ENCODE measurements at regions not wholly inside any gene's neighbourhood (a gene's known extent, or its start where the extent isn't known, plus 50 kb on each side); places are given as distances from the start of the nearest gene placed in this dataset.
"Not testable (repeated sequence)": the region's sequence is repeated elsewhere in the genome, so short reads cannot be mapped to it uniquely, and the experiment has no call there.

- TF ChIP-seq CTCF (IDR thresholded peaks at IDR 0.05) (no peak), POLR2AphosphoS5 (IDR thresholded peaks at IDR 0.05) (no peak), POLR2A (IDR thresholded peaks at IDR 0.05) (no peak)
- no peak overlapping the region for H3K27ac ChIP-seq
- intact Hi-C loops (cut with DNase I), result no loop called here
- no peak for DNase-seq (ENCODE audit: low spot score)
- H3K9me3 ChIP-seq, result no peaks in the 10 kb centered on the region
- H3K4me3 ChIP-seq, result no peak overlapping the region
- H3K36me3 ChIP-seq, result no peaks in the 10 kb centered on the region
- H3K4me1 ChIP-seq (replicated peaks), result no peaks in the 10 kb centered on the region
- H3K27me3 ChIP-seq (replicated peaks; ENCODE audit: insufficient read depth), result no peaks in the 10 kb centered on the region
- 95% methylated on average over 1 of the region's 1 CpG for WGBS
These were observed 757.7 kb upstream of the SEMA6A start for GRCh38 chr5:117332341-117332740.

GRCh38 chr5:117327511-117327910, 752.9 kb upstream of the SEMA6A start:
- no peaks in the 10 kb centered on the region for H3K9me3 ChIP-seq
- no peaks in the 10 kb centered on the region for H3K27me3 ChIP-seq (replicated peaks; ENCODE audit: insufficient read depth)
- H3K4me1 ChIP-seq (replicated peaks), result no peaks in the 10 kb centered on the region
- WGBS, result 91% methylated on average over 1 of the region's 1 CpG
- H3K4me3 ChIP-seq, result no peak overlapping the region
- no peak for TF ChIP-seq CTCF (IDR thresholded peaks at IDR 0.05)
- TF ChIP-seq POLR2AphosphoS5 (IDR thresholded peaks at IDR 0.05), result no peak
- no peak for DNase-seq (ENCODE audit: low spot score)
- H3K27ac ChIP-seq, result no peak overlapping the region
- intact Hi-C loops (cut with DNase I), result no loop called here
- H3K36me3 ChIP-seq, result no peaks in the 10 kb centered on the region

- TF ChIP-seq POLR2A (IDR thresholded peaks at IDR 0.05) (no peak), CTCF (IDR thresholded peaks at IDR 0.05) (no peak), POLR2AphosphoS5 (IDR thresholded peaks at IDR 0.05) (no peak)
- H3K27me3 ChIP-seq (replicated peaks; ENCODE audit: insufficient read depth), result no peaks in the 10 kb centered on the region
- no peaks in the 10 kb centered on the region for H3K36me3 ChIP-seq
- no peaks in the 10 kb centered on the region for H3K9me3 ChIP-seq
- DNase-seq (ENCODE audit: low spot score), result no peak
- no peaks in the 10 kb centered on the region for H3K4me1 ChIP-seq (replicated peaks)
- H3K4me3 ChIP-seq, result no peak overlapping the region
- intact Hi-C loops (cut with DNase I), result no loop called here
- no peak overlapping the region for H3K27ac ChIP-seq
- 50% methylated on average over 2 of the region's 2 CpGs for WGBS
These were observed 752.4 kb upstream of the SEMA6A start for GRCh38 chr5:117326997-117327396.

- Histone ChIP-seq H3K36me3 (no peaks in the 10 kb centered on the region), H3K9me3 (no peaks in the 10 kb centered on the region), H3K27ac (no peak overlapping the region), H3K4me3 (no peak overlapping the region), H3K27me3 (replicated peaks; ENCODE audit: insufficient read depth) (no peaks in the 10 kb centered on the region), H3K4me1 (replicated peaks) (no peaks in the 10 kb centered on the region)
- intact Hi-C loops (cut with DNase I), result no loop called here
- no peak for DNase-seq (ENCODE audit: low spot score)
- 86% methylated on average over 2 of the region's 2 CpGs for WGBS
- TF ChIP-seq CTCF (IDR thresholded peaks at IDR 0.05) (no peak), POLR2A (IDR thresholded peaks at IDR 0.05) (no peak), POLR2AphosphoS5 (IDR thresholded peaks at IDR 0.05) (no peak)
These were observed 743.9 kb upstream of the SEMA6A start for GRCh38 chr5:117318528-117318927.

- no peak for DNase-seq (ENCODE audit: low spot score)
- Histone ChIP-seq H3K4me1 (replicated peaks) (no peaks in the 10 kb centered on the region), H3K27ac (no peak overlapping the region), H3K4me3 (no peak overlapping the region), H3K27me3 (replicated peaks; ENCODE audit: insufficient read depth) (no peaks in the 10 kb centered on the region), H3K36me3 (no peaks in the 10 kb centered on the region), H3K9me3 (no peaks in the 10 kb centered on the region)
- no peak for TF ChIP-seq POLR2AphosphoS5 (IDR thresholded peaks at IDR 0.05)
- no peak for TF ChIP-seq POLR2A (IDR thresholded peaks at IDR 0.05)
- TF ChIP-seq CTCF (IDR thresholded peaks at IDR 0.05), result no peak
- intact Hi-C loops (cut with DNase I), result no loop called here
- 84% methylated on average over 4 of the region's 4 CpGs for WGBS
These were observed 740.5 kb upstream of the SEMA6A start for GRCh38 chr5:117315170-117315569.

- H3K27me3 ChIP-seq (replicated peaks; ENCODE audit: insufficient read depth); DNase-seq (ENCODE audit: low spot score); H3K27ac ChIP-seq; H3K4me3 ChIP-seq; intact Hi-C loops (cut with DNase I); H3K36me3 ChIP-seq; H3K4me1 ChIP-seq (replicated peaks); H3K9me3 ChIP-seq: not testable (repeated sequence)
- 92% methylated on average over 20 of the region's 34 CpGs for WGBS
These were observed 730.0 kb upstream of the SEMA6A start for GRCh38 chr5:117304512-117305107.
